Smooth muscle cell (in vitro differentiated cells): ENCODE measurements at regions not wholly inside any gene's neighbourhood (a gene's known extent, or its start where the extent isn't known, plus 50 kb on each side); places are given as distances from the start of the nearest gene placed in this dataset.
A peak's percentile ranks its signal among the peaks of the same experiment; 100 is the strongest.

ENCODE experiments used
- DNase-seq: peaks from one replicate; lab custom pipeline; 2025; ENCODE audit not compliant: unreplicated experiment; lab: John Stamatoyannopoulos, UW
- H2AFZ ChIP-seq: fragments of 200-600 bp; sonication (generic); 2 replicates; pipeline ENCODE4 v1.6.0; 2016; ENCODE audit warnings: antibody characterized with exemption, low read depth, mild to moderate bottlenecking
- H3F3A ChIP-seq: fragments of 200-600 bp; sonication (generic); 2 replicates; pipeline ENCODE4 v1.6.0; 2017; ENCODE audit warnings: antibody characterized with exemption, low read depth
- H3K27ac ChIP-seq: fragments of 200-600 bp; sonication (generic); 2 replicates; pipeline ENCODE4 v1.5.1; 2016; ENCODE audit warnings: low read depth, mild to moderate bottlenecking
- H3K27me3 ChIP-seq: fragments of 200-600 bp; sonication (generic); 2 replicates; pipeline ENCODE4 v1.6.1; 2016; ENCODE audit warnings: low read depth, mild to moderate bottlenecking
- H3K36me3 ChIP-seq: fragments of 200-600 bp; sonication (generic); 2 replicates; pipeline ENCODE4 v1.5.1; 2016; ENCODE audit warnings: low read depth
- H3K4me1 ChIP-seq: fragments of 200-600 bp; sonication (generic); 2 replicates; pipeline ENCODE4 v1.5.1; 2016; ENCODE audit warnings: low read depth
- H3K4me2 ChIP-seq: fragments of 200-600 bp; sonication (generic); 2 replicates; pipeline ENCODE4 v1.6.0; 2016; ENCODE audit warnings: mild to moderate bottlenecking
- H3K4me3 ChIP-seq: fragments of 200-600 bp; sonication (generic); 2 replicates; pipeline ENCODE4 v1.5.1; 2016; ENCODE audit warnings: mild to moderate bottlenecking
- H3K79me2 ChIP-seq: fragments of 200-600 bp; sonication (generic); 2 replicates; pipeline ENCODE4 v1.6.0; 2016; ENCODE audit warnings: low read depth, mild to moderate bottlenecking
- H3K9ac ChIP-seq: fragments of 200-600 bp; sonication (generic); 2 replicates; pipeline ENCODE4 v1.6.0; 2016; ENCODE audit warnings: low read depth
- H3K9me3 ChIP-seq: fragments of 200-600 bp; sonication (generic); replicated peaks from 2 replicates; pipeline ENCODE4 v1.5.1; 2016; ENCODE audit warnings: low read depth
- H4K20me1 ChIP-seq: fragments of 200-600 bp; sonication (generic); 2 replicates; pipeline ENCODE4 v1.6.0; 2016; ENCODE audit warnings: low read depth
- CTCF ChIP-seq: fragments of 200-600 bp; sonication (generic); IDR thresholded peaks from 2 replicates; pipeline ENCODE4 v1.5.1; 2017; ENCODE audit warnings: borderline replicate concordance, mild to moderate bottlenecking, antibody characterized with exemption; ENCODE audit not compliant: insufficient read depth, poor library complexity, severe bottlenecking
- WGBS: methylation state at CpG from one replicate; pipeline ENCODE4 v1.1.7; 2016; ENCODE audit warnings: low lambda C conversion rate; 5-methylcytosine and 5-hydroxymethylcytosine counted together

- no peak for TF ChIP-seq CTCF
- H4K20me1 ChIP-seq, result no peaks in the 10 kb centered on the region
- H3K27ac ChIP-seq, result no peak overlapping the region
- H3K36me3 ChIP-seq, result no peaks in the 10 kb centered on the region
- no peaks in the 10 kb centered on the region for H3K4me1 ChIP-seq
- no peak overlapping the region for H2AFZ ChIP-seq
- no peak overlapping the region for H3K9ac ChIP-seq
- H3K27me3 ChIP-seq, result peaks cover 8% of the 10 kb centered on the region
- H3K4me2 ChIP-seq, result no peak overlapping the region
- H3F3A ChIP-seq, result no peaks in the 10 kb centered on the region
- WGBS, result 92% methylated on average over 1 of the region's 1 CpG
- no peak overlapping the region for H3K4me3 ChIP-seq
- no peak for DNase-seq
- no peaks in the 10 kb centered on the region for H3K79me2 ChIP-seq
- H3K9me3 ChIP-seq, result no peaks in the 10 kb centered on the region
Measured at GRCh38 chr4:81343046-81343445, 128.0 kb upstream of the PRKG2 start.

GRCh38 chr4:81337211-81337610 lies 122.2 kb upstream of the PRKG2 start:
- Histone ChIP-seq H3K27ac (no peak overlapping the region), H3K4me3 (no peak overlapping the region), H4K20me1 (no peaks in the 10 kb centered on the region), H3K9me3 (no peaks in the 10 kb centered on the region), H3K36me3 (no peaks in the 10 kb centered on the region), H2AFZ (no peak overlapping the region), H3K4me2 (no peak overlapping the region), H3K27me3 (no peaks in the 10 kb centered on the region), H3K79me2 (no peaks in the 10 kb centered on the region), H3K9ac (no peak overlapping the region), H3K4me1 (no peaks in the 10 kb centered on the region), H3F3A (no peaks in the 10 kb centered on the region)
- no peak for TF ChIP-seq CTCF
- DNase-seq, result no peak
- 0% methylated on average over 1 of the region's 1 CpG for WGBS

- H3K4me2 ChIP-seq, result peak overlapping the region; percentile 39
- WGBS, result 55% methylated on average over 5 of the region's 5 CpGs
- H3K79me2 ChIP-seq, result no peaks in the 10 kb centered on the region
- H3K9me3 ChIP-seq, result no peaks in the 10 kb centered on the region
- H3K4me1 ChIP-seq, result no peaks in the 10 kb centered on the region
- H3K36me3 ChIP-seq, result no peaks in the 10 kb centered on the region
- H3F3A ChIP-seq, result no peaks in the 10 kb centered on the region
- TF ChIP-seq CTCF, result no peak
- no peak overlapping the region for H3K27ac ChIP-seq
- H3K9ac ChIP-seq, result no peak overlapping the region
- no peak overlapping the region for H3K4me3 ChIP-seq
- DNase-seq, result no peak
- H3K27me3 ChIP-seq, result no peaks in the 10 kb centered on the region
- H2AFZ ChIP-seq, result no peak overlapping the region
- no peaks in the 10 kb centered on the region for H4K20me1 ChIP-seq
Measured at GRCh38 chr4:81335122-81335912, 120.3 kb upstream of the PRKG2 start.

- no peak overlapping the region for H3K9ac ChIP-seq
- no peak overlapping the region for H2AFZ ChIP-seq
- no peaks in the 10 kb centered on the region for H3K79me2 ChIP-seq
- no peak overlapping the region for H3K4me3 ChIP-seq
- no peaks in the 10 kb centered on the region for H4K20me1 ChIP-seq
- H3K4me1 ChIP-seq, result no peaks in the 10 kb centered on the region
- H3K9me3 ChIP-seq, result no peaks in the 10 kb centered on the region
- H3K36me3 ChIP-seq, result no peaks in the 10 kb centered on the region
- H3K27me3 ChIP-seq, result no peaks in the 10 kb centered on the region
- DNase-seq, result no peak
- 0% methylated on average over 1 of the region's 1 CpG for WGBS
- H3K27ac ChIP-seq, result no peak overlapping the region
- no peak for TF ChIP-seq CTCF
- no peak overlapping the region for H3K4me2 ChIP-seq
- H3F3A ChIP-seq, result no peaks in the 10 kb centered on the region
Measured at GRCh38 chr4:81330018-81330417, 115.0 kb upstream of the PRKG2 start.
